ENCODE measurements at regions not wholly inside any gene's neighbourhood (a gene's known extent, or its start where the extent isn't known, plus 50 kb on each side); places are given as distances from the start of the nearest gene placed in this dataset.

- TF ChIP-seq CTCF (conservative IDR thresholded peaks at IDR 0.05; ENCODE audit: low read depth, low read length): no peak
- TF ChIP-seq EZH2phosphoT487 (IDR thresholded peaks at IDR 0.05; ENCODE audit: borderline replicate concordance, low read length): no peak
Measured at GRCh38 chrX:27251369-27251768, 211.8 kb downstream of the PPP4R3C start.

Measured in PC-3 (cell line).